MV-4-11 (cell line): ENCODE measurements at regions not wholly inside any gene's neighbourhood (a gene's known extent, or its start where the extent isn't known, plus 50 kb on each side); places are given as distances from the start of the nearest gene placed in this dataset.
A peak's percentile ranks its signal among the peaks of the same experiment; 100 is the strongest.

Source experiments
- DNase-seq: peaks from one replicate; lab custom pipeline; 2025; lab: John Stamatoyannopoulos, UW

DNA sequence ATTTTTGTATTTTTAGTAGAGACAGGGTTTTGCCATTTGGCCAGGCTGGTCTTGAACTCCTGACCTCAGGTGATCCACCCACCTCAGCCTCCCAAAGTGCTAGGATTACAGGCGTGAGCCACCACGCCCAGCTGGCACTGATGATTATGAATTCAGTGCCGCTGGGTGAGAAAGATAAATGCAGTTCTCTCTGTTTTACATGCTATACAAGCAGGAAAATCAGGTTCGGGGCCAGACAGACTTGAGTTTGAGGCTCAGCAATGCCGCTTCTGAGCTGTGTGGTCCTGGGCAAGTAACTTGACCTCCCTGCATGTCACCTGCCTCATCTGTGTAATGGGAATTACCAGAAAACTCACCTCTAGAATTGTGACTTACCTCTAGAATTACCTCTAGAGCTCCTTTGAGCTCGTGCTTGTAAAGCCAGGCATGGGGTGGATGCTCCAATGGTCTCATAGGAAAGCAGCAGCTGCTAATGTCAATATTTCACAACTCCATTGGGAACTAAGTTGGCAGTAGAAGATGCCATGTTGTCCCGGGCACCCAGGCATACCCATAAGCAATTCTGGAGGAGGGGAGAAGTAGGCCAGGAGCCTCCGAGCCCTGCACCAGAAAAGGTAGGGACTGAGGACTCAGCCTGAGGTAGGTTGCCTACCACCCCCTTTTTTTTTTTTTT, 119.8 kb upstream of the SLC25A33 start:
- no peak for DNase-seq

DNA sequence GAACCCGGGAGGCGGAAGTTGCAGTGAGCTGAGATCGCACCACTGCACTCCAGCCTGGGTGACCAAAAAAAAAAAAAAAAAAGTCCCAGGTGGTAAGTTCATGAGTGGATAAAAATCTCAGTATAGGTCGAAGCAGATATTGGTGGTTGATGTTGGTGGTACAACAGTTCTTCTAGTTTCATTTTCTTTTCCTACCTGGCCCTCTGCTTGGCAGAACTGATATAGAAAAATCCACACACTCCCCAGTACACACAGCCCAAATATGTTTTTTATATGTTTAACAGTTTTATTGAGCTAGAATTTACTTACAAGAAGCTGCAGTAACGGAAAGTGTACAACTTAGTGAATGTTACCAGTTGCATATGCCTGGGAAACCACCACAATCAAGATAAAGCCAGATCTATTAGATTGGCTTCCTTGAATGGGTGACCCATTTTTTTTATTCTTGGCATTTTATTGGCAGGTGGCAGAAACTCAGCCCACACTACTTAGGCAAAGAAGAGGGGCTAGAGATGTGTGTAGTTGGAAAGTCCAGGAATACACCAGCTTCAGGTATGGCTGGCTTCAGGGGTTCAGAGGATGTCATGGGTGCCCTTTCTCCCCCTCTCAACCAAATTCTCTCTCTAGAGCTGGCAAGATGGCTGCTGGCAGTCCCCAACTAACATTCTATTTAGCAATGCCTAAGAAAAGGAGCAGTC, 118.3 kb upstream of the SLC25A33 start:
- DNase-seq: no peak

DNA sequence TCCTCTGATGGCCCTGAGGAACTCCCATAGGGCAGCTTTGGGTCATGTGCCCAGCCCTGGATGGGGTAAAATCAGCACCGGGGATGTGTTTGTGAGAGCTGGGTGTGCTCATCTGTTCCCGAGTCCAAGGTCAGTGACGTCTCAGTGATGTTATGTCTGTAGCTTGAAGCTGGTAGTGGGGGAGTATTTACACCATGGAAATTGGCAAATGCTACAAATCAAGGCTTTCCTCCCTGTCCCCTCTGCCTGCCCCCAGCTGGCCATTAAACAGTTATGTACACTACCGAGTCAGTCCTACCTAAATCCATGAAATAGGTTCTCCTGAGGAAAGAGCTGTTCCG, 117.8 kb upstream of the SLC25A33 start:
- no peak for DNase-seq

DNA sequence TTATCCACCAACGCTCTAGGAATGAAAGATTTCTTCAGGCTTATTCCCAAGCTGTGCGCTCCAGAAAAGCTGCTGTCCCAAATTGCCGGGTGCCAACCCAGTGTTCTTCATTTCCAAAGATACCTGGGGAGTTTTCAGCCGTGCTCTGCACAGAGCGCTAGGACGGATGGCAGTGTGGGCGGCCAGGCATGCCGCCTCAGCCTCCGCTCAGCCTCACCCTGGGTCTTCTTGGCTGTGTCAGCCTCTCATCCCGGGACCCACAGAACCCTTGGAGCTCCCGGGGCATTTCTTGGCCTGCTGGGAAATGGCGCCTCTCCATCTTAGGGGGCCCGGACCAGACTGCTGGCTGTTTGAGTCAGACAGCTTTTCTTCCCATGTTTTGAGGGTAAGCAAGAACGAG, 116.9 kb upstream of the SLC25A33 start:
- no peak for DNase-seq

DNA sequence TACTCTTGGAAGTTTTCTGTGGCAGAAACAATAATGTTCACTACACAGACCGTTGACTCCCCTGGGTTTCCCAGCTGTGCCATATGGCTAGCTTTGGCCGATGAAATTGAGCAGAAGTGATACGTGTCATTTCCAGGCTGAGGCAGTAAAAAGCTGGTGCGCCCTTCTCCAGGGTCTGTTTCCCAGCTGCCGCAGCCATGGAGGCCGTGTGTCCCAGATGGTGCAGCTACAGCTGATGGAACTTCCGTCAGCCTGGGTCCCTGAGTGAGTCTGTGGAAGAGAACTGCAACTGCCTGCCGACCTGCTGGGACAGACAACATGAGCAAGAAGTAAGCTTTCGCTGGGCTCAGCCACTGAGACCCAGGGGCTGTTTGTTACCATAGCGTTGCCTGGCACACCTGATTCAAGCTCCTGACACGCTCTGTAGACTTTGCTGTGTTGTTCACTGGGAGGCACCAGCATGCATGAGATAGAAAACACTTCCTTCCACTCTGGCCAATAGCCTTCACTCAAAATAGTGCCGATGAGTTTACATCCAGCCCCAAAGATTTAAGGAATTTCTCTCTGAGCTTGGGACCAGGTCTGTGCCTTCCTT, 116.3 kb upstream of the SLC25A33 start:
- DNase-seq: no peak

DNA sequence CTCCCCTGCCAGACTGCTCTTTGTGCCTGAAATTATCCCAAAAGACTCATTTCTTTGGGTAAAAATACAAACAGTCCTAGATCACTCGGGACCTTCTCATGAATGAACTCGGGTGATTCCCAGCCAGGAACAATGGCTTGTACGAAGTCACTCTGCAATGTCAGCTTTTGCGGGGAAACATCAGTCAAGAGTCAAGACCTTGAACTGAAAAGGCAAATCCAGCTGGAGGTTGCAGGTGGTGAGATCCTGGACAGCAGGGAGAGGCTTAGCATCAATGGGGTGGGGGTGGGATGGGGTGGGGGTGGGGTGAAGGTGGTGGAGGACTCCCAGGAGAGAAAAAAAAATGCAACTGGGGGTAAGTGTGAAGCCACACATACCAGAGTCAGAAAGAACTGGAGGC, 115.0 kb upstream of the SLC25A33 start:
- no peak for DNase-seq

DNA sequence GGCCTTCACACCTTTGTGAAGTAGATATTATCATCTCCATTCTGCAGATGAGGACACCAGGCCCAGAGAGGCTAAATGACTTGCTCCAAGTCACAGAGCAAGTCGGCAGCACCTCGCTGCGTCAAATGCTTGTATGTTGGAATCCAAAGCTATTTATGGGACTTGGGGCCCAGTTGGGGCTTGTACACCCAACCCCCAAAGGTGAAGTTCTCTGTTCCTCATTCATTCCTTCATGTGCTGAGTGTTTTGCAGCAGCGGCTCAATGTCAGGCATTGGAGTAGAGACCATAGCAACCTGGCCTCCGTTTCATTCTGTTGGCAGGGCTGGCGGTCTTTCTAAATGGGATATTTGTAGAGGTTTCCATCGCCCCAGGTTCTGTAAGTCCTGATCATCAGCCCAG, 113.4 kb upstream of the SLC25A33 start:
- DNase-seq: peak; percentile 56

DNA sequence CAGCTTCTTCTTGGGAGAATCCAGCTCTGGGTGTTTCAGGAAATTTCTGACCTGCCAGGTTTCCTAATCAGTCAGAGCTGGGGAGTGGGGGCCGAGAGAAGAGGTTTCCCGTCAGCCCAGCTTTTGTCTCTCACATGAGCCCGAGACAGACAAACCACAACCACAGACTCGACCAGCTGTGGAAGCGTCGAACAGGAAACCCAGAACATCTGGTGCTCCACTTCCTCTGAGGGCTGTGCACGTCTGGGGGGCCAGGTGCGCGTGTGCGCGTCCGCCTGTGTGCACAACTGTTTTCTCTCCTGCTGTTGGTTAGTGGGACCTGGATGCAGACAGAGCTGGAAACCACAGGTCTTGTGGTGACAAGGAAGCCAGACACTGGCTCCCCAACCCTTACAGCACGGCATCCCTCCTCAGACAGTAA, 113.0 kb upstream of the SLC25A33 start:
- DNase-seq: peak; percentile 95

DNA sequence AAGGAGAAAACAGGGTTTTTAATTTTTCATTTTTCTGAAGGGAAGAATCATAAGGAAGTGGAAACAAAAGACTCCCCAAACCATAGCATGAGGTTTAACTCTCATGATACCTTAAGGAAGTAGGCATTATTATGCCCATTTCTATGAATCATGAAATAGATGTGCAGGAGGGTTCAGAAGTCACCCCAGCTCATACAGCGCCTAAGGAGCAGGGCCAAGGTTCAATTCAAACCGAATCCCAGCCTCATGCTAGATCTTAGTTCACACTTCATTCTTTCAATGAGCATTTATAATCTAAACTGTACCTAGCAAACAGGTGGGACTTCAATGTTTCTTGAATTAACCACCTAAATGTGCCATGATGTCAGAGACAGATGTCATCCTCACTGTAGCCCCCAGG, 111.9 kb upstream of the SLC25A33 start:
- no peak for DNase-seq

DNA sequence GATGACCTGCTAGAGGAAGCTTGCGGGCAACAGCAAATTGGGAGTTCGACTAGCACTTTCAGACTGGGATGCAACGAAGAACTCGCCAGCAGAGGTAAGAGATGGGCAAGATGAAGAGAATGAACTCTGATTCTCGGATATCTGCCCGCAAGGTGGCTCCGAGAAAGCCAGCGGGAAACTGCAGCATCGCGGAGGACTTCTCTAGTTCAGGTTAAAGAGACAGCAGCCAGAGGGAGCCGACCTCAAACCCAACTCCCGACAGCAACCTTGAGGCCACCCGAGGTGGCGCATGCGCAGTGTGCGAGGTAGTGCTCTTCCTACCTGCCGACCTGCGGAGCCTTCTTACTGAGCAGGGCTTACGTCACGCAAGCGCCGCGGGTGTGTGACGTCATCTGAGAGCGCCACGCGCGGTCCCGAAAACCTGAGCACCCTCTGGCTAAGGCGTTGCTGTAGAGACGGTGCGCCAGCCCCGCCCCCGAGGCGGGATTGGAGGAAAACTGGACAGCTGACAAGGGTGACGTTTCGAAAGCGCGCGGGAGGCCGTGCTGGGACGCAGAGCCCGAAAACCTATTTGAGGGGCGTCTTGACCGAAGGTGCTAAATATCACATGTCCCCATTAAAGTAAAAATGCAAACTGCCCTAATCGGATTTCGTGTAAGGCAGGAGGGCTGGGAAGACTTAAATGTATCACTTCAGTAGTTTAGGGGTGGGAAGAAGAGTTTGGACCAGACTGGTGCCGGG, 110.5 kb upstream of the SLC25A33 start:
- DNase-seq: peak; percentile 98

DNA sequence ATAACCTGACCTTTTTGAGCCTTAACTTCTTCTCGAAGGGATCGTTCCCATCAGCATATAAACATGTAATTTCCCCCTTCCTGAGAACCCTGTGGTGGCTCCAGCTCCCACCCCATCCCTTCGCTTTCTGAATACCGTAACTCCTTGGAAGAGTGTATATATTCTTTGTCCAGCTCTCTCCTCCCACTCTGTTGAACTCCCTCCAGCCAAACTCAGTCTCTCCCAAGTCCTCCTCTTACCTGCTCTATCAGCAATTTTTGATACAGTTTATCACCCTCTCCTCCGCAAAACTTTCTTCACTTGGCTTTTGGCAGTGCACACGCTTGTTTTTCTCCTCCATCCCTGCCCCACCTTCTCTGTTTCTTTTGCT, 109.9 kb upstream of the SLC25A33 start:
- DNase-seq: no peak

DNA sequence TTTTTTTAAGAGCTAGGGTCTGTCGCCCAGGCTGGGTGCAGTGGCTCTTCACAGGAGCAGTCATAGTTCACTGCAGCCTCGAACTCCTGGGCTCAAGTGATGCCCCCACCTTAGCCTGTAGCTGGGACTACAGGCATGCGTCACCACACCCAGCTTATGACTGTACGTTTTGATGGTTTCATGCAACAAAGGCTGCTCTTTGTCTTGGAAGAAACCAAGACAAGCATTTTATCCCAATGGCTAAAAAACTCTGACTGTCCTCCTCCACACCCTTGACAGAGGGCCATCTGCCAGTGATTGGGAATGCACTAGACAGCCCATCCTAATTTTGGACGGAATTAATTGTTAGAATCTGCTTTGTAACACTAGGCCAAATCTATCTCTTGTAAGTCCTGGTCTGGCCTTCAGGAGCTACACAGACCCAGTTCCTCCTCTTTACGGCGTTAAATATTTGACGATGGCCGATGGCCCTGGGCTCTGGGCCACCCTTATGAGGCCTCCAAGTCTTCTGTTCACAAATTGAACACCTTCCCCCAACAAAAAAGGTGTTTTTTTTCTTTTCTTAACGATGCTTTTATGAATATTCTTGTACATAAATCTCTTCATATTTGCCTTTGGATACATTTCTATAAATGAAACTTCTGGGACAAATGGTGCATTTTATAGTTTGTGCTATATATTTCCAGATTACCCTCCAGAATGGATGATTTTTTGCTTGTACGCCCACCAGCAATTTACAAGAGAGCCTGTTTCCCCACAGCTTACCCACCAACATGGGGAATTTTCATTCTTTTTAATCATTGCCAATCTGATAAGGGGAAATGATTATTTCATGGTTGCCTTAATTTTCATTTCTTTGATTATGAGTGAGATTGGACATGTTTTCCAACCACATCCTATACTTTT, 104.8 kb upstream of the SLC25A33 start:
- DNase-seq: no peak

DNA sequence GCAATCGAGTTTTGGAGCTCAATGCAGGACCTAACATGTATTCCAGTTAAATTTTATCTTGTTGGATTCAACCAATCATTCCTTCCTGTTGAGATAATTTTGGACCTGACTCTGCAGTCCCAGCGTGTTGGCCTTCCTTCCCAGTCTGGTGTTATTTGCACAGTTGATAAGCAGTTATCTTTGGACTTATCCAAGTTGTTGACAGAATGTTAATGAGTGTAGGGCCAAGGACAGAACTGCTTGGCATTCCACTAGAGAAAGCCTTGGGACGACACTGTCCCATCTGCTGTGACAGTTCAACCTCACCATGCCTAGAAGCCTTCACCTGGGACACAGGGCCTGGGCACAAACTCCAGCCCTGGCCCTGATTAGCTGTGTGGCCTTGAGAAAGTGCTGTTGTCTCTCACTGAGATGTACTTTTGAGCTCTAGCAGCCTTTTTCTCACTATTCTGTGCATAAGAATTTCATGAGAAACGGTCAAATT, 104.1 kb upstream of the SLC25A33 start:
- DNase-seq: no peak

DNA sequence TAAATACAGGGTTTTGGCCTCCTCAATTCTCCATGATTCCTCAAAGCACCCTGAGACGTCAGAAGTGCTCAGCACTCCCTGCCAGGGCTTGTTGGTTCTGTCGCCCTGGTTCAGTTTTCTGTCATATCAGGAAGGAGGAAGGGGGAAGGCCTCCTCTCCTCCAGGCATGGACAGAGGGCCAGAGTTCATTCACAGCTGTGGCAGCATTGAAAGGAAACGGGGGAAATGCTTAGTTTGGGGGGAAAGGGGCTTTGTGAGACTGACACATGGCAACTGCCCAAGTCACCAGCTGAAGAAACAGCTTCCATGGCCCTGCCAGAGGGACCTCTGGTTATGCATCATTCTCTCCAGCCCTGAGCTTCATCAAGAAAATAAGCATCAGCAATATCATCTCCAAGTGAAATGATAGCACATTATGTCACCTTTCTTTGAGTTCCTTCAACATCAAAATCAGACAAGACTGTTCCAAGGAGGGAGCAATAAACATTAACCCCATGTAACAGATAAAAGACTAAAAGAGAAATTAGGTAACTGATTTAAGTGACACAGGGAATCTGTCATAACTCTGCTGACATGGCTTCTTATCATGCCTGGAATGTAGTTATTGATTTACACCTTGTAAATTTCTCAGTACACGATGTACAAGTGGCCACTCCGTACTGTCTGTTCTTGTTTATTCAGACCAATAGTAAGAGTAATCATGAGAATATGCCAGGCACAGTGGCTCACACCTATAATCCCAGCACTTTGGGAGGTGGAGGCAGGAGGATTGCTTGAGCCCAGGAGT, 103.2 kb upstream of the SLC25A33 start:
- DNase-seq: no peak

DNA sequence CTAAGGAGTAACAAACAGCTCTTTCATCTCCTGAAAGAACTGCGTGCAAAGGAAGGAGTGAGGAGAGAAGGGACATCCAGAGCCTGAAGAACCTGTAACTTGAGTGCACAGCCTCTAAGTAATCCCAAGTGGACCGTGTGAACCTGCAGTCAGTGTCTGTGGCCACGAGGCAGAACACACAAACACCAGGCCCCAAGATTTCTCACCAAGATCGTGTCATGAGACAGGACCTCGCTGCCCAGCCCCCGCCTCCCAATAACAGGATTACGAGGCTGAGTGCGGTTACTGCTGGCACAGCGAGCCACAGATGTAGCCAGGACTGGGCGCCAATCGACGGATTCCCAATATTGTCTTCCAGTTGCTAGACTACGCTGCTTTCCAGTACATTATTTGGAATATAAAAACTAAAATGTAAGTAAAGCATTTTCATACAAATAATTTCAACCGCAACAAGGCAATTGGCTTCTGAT, 101.3 kb upstream of the SLC25A33 start:
- DNase-seq: no peak

DNA sequence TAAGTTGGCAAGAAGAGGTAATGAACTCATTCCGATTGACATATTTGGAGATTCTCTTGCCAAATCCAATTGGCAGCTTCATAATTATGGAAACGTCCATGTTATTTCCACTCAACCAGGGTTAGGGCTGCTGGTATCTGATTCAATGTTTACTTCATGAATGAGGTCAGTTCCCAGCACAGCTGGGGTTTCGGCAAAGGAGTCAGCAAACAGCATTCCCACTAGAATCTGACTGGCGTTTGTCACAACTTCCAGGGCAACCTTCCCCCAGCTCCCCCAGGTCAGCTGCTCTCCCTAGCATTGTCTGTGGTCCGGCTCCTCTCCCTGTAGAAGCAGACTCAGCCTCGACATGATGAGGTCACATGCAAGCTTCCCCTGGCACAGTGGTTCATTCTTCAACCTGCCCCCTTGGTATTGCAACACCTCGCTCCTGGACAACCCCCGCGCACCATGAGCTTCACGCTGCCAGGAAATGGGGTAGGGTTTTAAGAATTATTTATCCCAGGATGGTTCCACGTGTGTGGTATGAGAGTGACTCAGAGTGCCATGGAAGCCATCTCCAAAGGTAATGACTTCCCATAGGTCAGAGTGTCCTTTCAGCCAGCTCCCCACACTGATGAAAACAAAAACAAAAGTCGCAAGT, 100.7 kb upstream of the SLC25A33 start:
- DNase-seq: peak; percentile 40

DNA sequence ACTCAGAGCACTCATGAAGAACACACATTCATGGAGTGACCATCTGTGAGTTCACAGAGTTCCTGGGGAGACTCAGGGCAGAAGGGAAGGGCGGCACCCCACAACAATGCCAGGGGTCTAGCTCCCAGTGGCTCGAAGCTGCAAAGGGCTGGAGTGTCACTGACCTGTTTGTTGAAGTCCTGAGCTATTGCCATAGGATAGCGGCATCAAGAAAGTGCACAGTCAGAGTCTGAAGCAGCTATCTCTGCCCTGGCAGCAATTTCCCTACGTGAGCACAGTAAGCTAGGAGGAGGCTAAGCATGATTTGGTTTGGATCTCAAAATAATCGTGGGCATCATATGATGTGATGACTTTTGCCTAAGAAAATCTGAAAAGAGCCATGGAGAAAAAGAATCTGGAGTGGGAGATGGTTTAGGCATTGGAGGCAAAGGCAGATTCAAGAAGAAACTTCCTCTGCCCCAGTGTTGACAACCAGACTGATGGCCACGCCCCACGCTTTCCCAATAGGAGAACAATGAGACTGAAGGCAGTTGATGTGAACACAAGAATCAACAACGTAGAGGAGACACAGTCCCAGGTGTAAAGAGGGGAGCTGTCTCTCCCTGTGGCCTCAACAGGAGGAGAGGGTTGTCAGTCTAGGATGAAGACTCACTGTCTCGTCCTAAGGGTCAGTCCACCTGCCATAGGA, 100.0 kb upstream of the SLC25A33 start:
- peak; percentile 40 for DNase-seq

DNA sequence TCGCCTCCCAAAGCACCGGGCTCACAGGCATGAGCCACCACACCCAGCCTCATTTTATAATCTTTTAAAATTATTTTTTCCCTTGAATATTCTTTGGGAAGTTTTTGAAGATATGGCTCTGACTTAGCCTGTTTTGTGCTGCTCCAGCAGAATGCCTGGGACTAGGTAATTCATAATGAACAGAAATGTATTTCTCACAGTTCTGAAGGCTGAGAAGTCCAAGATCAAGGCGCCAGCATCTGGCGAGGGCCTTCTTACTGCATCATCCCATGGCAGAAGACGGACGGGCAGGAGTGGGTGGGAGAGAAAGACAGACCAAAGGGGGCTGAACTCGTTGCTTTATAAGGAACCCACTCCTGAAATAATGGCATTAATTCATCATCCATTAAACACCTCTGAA, 99.0 kb upstream of the SLC25A33 start:
- DNase-seq: no peak

DNA sequence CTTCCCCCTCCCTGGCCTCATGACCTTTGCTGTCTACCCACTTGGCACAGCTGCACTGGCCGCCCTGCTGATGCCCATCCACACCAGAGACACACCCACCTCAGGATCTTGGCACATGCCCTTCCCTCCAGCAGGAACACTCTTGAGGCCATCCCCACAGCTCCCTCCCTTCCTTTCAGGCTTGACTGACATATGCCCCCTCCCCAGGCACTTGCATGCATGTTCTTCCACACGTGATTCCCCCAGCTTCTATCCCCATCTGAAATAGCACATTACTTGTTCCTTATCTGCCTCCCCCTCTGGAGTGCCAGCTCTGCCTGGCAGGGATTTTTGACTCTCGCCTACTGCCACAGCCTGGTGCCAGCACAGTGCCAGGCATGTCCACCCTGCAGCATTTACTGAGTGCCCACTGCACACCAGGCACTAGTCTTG, 98.5 kb upstream of the SLC25A33 start:
- DNase-seq: no peak
